H9 (cell line): ENCODE measurements at regions not wholly inside any gene's neighbourhood (a gene's known extent, or its start where the extent isn't known, plus 50 kb on each side); places are given as distances from the start of the nearest gene placed in this dataset.

Experiments used
- DNase-seq: peaks from one replicate; pipeline ENCODE4 v3.0.0-alpha.2; 2017
- H2AFZ ChIP-seq: one replicate; pipeline ENCODE4 v1.6.1; 2013; ENCODE audit warnings: mild to moderate bottlenecking, low read length, control low read depth, moderate library complexity
- H2AK5ac ChIP-seq: 2 replicates; pipeline ENCODE4 v1.6.1; 2013; ENCODE audit warnings: low read length, control low read depth, mixed read lengths; ENCODE audit not compliant: insufficient read length
- H2BK120ac ChIP-seq: one replicate; pipeline ENCODE4 v1.6.1; 2013; ENCODE audit warnings: low read depth, mild to moderate bottlenecking, low read length, control low read depth, inconsistent platforms; ENCODE audit not compliant: poor library complexity, severe bottlenecking
- H2BK12ac ChIP-seq: 2 replicates; pipeline ENCODE4 v1.6.1; 2013; ENCODE audit warnings: low read length, control low read depth, mixed read lengths, low read depth; ENCODE audit not compliant: insufficient read length
- H2BK15ac ChIP-seq: 2 replicates; pipeline ENCODE4 v1.6.1; 2013; ENCODE audit warnings: low read depth, low read length, control low read depth
- H2BK20ac ChIP-seq: one replicate; pipeline ENCODE4 v1.6.1; 2013; ENCODE audit warnings: low read depth, mild to moderate bottlenecking, low read length, control low read depth, inconsistent platforms; ENCODE audit not compliant: poor library complexity, severe bottlenecking
- H2BK5ac ChIP-seq: 2 replicates; pipeline ENCODE4 v1.6.1; 2013; ENCODE audit warnings: low read length, control low read depth, mixed read lengths; ENCODE audit not compliant: insufficient read length
- H3K14ac ChIP-seq: 2 replicates; pipeline ENCODE4 v1.6.1; 2013; ENCODE audit warnings: low read length, control low read depth; ENCODE audit not compliant: insufficient read depth
- H3K18ac ChIP-seq: 2 replicates; pipeline ENCODE4 v1.6.1; 2013; ENCODE audit warnings: low read depth, mild to moderate bottlenecking, mixed read lengths, low read length, control low read depth; ENCODE audit not compliant: insufficient read length
- H3K23ac ChIP-seq: 2 replicates; pipeline ENCODE4 v1.6.1; 2013; ENCODE audit warnings: low read length, control low read depth, mixed read lengths, low read depth; ENCODE audit not compliant: insufficient read length
- H3K23me2 ChIP-seq: 2 replicates; pipeline ENCODE4 v1.6.1; 2013; ENCODE audit warnings: low read depth, mild to moderate bottlenecking, mixed read lengths, low read length, control low read depth; ENCODE audit not compliant: insufficient read length, poor library complexity, severe bottlenecking
- H3K27ac ChIP-seq: 2 replicates; pipeline ENCODE4 v1.5.1; 2013; ENCODE audit warnings: low read length, control low read depth, mixed read lengths, low read depth; ENCODE audit not compliant: insufficient read length
- H3K27me3 ChIP-seq: 2 replicates; pipeline ENCODE4 v1.6.1; 2013; ENCODE audit warnings: low read length, control low read depth, inconsistent platforms; ENCODE audit not compliant: insufficient read depth
- H3K4ac ChIP-seq: 2 replicates; pipeline ENCODE4 v1.6.1; 2013; ENCODE audit warnings: low read depth, mild to moderate bottlenecking, control low read depth, inconsistent platforms, low read length, moderate library complexity
- H3K4me1 ChIP-seq: 2 replicates; pipeline ENCODE4 v1.6.1; 2013; ENCODE audit warnings: low read length, control low read depth, inconsistent platforms; ENCODE audit not compliant: insufficient read depth
- H3K4me2 ChIP-seq: 2 replicates; pipeline ENCODE4 v1.6.1; 2013; ENCODE audit warnings: low read length, control low read depth, mixed read lengths; ENCODE audit not compliant: insufficient read length, insufficient read depth
- H3K56ac ChIP-seq: 2 replicates; pipeline ENCODE4 v1.6.1; 2013; ENCODE audit warnings: low read depth, mild to moderate bottlenecking, mixed read lengths, low read length, control low read depth; ENCODE audit not compliant: insufficient read length
- H3K79me1 ChIP-seq: 2 replicates; pipeline ENCODE4 v1.6.1; 2013; ENCODE audit warnings: low read depth, mild to moderate bottlenecking, moderate library complexity, low read length, control low read depth, inconsistent platforms; ENCODE audit not compliant: insufficient read depth, poor library complexity, severe bottlenecking
- H3K79me2 ChIP-seq: 2 replicates; pipeline ENCODE4 v1.6.1; 2013; ENCODE audit warnings: low read length, control low read depth, inconsistent platforms; ENCODE audit not compliant: insufficient read depth
- H3K9ac ChIP-seq: 2 replicates; pipeline ENCODE4 v1.6.1; 2013; ENCODE audit warnings: low read length, control low read depth, mixed read lengths; ENCODE audit not compliant: insufficient read length; ENCODE audit errors: extremely low read depth
- H3K9me3 ChIP-seq: one replicate; pipeline ENCODE4 v1.6.1; 2013; ENCODE audit warnings: low read depth, low read length, inconsistent platforms; ENCODE audit not compliant: control insufficient read depth
- H3T11ph ChIP-seq: one replicate; pipeline ENCODE4 v1.6.1; 2013; ENCODE audit warnings: mild to moderate bottlenecking, low read length, control low read depth, inconsistent platforms
- H4K20me1 ChIP-seq: one replicate; pipeline ENCODE4 v1.6.1; 2013; ENCODE audit not compliant: control insufficient read depth, insufficient read length, insufficient read depth
- H4K5ac ChIP-seq: 2 replicates; pipeline ENCODE4 v1.6.1; 2013; ENCODE audit warnings: low read depth, mild to moderate bottlenecking, mixed read lengths, low read length, control low read depth; ENCODE audit not compliant: insufficient read length
- H4K8ac ChIP-seq: replicated peaks from 2 replicates; pipeline ENCODE4 v1.6.1; 2013; ENCODE audit warnings: low read length, control low read depth, mixed read lengths, low read depth; ENCODE audit not compliant: insufficient read length
- H4K91ac ChIP-seq: 2 replicates; pipeline ENCODE4 v1.6.1; 2013; ENCODE audit warnings: low read depth, mild to moderate bottlenecking, moderate library complexity, mixed read lengths, low read length, control low read depth; ENCODE audit not compliant: insufficient read length
- H3K27ac Mint-ChIP-seq, 3 experiments: 2 replicates in 2 of 3; 3 replicates in 1 of 3; pipeline ENCODE4 v1.8.0; 2020 to 2021; ENCODE audit warnings: mixed read lengths in 3 of 3, mild to moderate bottlenecking in 1 of 3, moderate library complexity in 1 of 3
- H3K27me3 Mint-ChIP-seq: 2 replicates; pipeline ENCODE4 v1.8.0; 2021; ENCODE audit warnings: low read depth, mild to moderate bottlenecking, moderate library complexity, mixed read lengths
- H3K36me3 Mint-ChIP-seq, 3 experiments: 2 replicates in 2 of 3; 3 replicates in 1 of 3; pipeline ENCODE4 v1.8.0; 2020 to 2021; ENCODE audit warnings: low read depth in 3 of 3, mixed read lengths in 3 of 3; ENCODE audit not compliant: insufficient read depth in 1 of 3
- H3K4me1 Mint-ChIP-seq, 2 experiments: 2 replicates each; pipeline ENCODE4 v1.8.0; 2020; ENCODE audit warnings: mixed read lengths in 2 of 2
- H3K4me3 Mint-ChIP-seq, 2 experiments: 2 replicates in 1 of 2; 3 replicates in 1 of 2; pipeline ENCODE4 v1.8.0; 2020 to 2021; ENCODE audit warnings: mild to moderate bottlenecking in 2 of 2, mixed read lengths in 2 of 2, moderate library complexity in 1 of 2
- H3K9me3 Mint-ChIP-seq, 2 experiments: 2 replicates in 1 of 2; 3 replicates in 1 of 2; pipeline ENCODE4 v1.8.0; 2020; ENCODE audit warnings: mild to moderate bottlenecking in 2 of 2, mixed read lengths in 2 of 2, moderate library complexity in 1 of 2
- WGBS: extraction: QIAGEN DNeasy Blood & Tissue Kit; methylation state at CpG from one replicate; pipeline ENCODE4 v1.1.7; 2013; ENCODE audit warnings: missing lambda C conversion rate, low lambda C conversion rate, mixed read lengths; ENCODE audit not compliant: insufficient read length; ENCODE audit errors: extremely low coverage; 5-methylcytosine and 5-hydroxymethylcytosine counted together
- TF ChIP-seq, protein P1 (sequence below): fragments of 200-600 bp; sonication (generic); conservative IDR thresholded peaks from 3 replicates; pipeline ENCODE4 v1.8.0; 2021; ENCODE audit warnings: antibody characterized with exemption, mild to moderate bottlenecking

DNA sequence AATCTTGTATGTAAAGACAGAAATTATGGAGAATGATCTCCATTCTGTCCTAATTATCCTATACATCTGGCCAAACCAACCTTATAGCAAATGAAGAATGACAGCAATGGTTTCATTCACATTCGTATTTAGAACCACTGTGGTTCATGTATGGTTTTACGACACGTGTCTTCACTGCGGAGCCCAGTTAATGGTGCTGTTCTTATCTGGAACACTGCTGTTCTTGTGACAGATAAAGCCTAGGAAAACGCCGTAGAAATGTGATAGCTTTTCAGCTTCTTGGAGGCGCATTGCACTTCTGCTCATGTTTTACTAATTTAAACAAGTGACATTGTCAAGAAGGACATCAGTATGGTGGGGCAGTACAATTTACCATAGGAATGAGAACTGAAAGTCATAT, 2266.4 kb upstream of the TENM3 start:
- Histone ChIP-seq H2BK5ac (no peak overlapping the region), H2BK15ac (no peak overlapping the region), H2BK120ac (no peak overlapping the region), H2AFZ (no peak overlapping the region), H3K14ac (no peak overlapping the region), H4K8ac (no peak overlapping the region), H2BK20ac (no peak overlapping the region), H3K4me1 (no peaks in the 10 kb centered on the region), H3K56ac (no peak overlapping the region), H4K5ac (no peak overlapping the region), H3K23ac (no peak overlapping the region), H3K9me3 (no peaks in the 10 kb centered on the region), H3K27me3 (no peaks in the 10 kb centered on the region), H4K91ac (no peak overlapping the region), H3K18ac (no peak overlapping the region), H3K79me2 (no peaks in the 10 kb centered on the region), H3K9ac (no peak overlapping the region), H2AK5ac (no peak overlapping the region), H3T11ph (no peak overlapping the region), H3K4ac (no peak overlapping the region), H3K27ac (no peak overlapping the region), H3K79me1 (no peaks in the 10 kb centered on the region), H2BK12ac (no peak overlapping the region), H4K20me1 (no peaks in the 10 kb centered on the region), H3K23me2 (no peaks in the 10 kb centered on the region), H3K4me2 (no peak overlapping the region)
- Mint-ChIP-seq H3K4me3 (no peak overlapping the region), H3K36me3 (no peaks in the 10 kb centered on the region), H3K27me3 (no peaks in the 10 kb centered on the region), H3K27ac (no peak overlapping the region), H3K4me1 (no peaks in the 10 kb centered on the region), H3K9me3 (peaks cover 0 to 2% of the 10 kb centered on the region in 2 experiments; a peak in 2 of 5 replicates)
- no CpG with 5 or more reads among the region's 7 CpGs for WGBS
- TF ChIP-seq, protein P1, sequence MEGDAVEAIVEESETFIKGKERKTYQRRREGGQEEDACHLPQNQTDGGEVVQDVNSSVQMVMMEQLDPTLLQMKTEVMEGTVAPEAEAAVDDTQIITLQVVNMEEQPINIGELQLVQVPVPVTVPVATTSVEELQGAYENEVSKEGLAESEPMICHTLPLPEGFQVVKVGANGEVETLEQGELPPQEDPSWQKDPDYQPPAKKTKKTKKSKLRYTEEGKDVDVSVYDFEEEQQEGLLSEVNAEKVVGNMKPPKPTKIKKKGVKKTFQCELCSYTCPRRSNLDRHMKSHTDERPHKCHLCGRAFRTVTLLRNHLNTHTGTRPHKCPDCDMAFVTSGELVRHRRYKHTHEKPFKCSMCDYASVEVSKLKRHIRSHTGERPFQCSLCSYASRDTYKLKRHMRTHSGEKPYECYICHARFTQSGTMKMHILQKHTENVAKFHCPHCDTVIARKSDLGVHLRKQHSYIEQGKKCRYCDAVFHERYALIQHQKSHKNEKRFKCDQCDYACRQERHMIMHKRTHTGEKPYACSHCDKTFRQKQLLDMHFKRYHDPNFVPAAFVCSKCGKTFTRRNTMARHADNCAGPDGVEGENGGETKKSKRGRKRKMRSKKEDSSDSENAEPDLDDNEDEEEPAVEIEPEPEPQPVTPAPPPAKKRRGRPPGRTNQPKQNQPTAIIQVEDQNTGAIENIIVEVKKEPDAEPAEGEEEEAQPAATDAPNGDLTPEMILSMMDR: no peak
- no peak for DNase-seq
